GM12873 (cell line): ENCODE measurements at regions not wholly inside any gene's neighbourhood (a gene's known extent, or its start where the extent isn't known, plus 50 kb on each side); places are given as distances from the start of the nearest gene placed in this dataset.

Experiments
- TF ChIP-seq, protein P1 (sequence below): IDR thresholded peaks from 2 replicates; pipeline ENCODE4 v1.5.1; 2012; ENCODE audit warnings: low read depth, mild to moderate bottlenecking, moderate library complexity, low read length, control low read depth; ENCODE audit not compliant: insufficient read depth; ENCODE audit errors: missing control alignments

DNA sequence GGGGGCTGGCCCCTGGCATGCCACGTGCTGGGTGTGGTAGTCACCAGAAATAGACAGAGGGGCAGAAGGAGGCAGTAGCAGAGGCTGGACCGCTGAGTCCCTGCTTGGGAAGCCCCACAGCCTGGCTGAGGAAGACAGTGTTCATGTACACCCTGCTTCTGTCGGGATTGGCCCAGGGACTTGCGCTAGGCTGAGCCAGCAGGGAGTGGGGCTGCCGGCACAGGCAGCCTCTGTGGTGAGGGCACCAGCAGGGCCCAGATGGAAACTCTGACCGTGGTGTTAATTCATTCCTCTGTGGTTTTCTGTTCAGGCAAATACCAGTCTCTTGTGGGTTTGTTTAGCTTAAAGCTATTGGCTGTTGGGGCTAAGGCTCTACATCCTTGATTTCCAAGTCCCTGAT is 108.6 kb upstream of the RAD23B start:
- TF ChIP-seq, protein P1, sequence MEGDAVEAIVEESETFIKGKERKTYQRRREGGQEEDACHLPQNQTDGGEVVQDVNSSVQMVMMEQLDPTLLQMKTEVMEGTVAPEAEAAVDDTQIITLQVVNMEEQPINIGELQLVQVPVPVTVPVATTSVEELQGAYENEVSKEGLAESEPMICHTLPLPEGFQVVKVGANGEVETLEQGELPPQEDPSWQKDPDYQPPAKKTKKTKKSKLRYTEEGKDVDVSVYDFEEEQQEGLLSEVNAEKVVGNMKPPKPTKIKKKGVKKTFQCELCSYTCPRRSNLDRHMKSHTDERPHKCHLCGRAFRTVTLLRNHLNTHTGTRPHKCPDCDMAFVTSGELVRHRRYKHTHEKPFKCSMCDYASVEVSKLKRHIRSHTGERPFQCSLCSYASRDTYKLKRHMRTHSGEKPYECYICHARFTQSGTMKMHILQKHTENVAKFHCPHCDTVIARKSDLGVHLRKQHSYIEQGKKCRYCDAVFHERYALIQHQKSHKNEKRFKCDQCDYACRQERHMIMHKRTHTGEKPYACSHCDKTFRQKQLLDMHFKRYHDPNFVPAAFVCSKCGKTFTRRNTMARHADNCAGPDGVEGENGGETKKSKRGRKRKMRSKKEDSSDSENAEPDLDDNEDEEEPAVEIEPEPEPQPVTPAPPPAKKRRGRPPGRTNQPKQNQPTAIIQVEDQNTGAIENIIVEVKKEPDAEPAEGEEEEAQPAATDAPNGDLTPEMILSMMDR, result no peak

DNA sequence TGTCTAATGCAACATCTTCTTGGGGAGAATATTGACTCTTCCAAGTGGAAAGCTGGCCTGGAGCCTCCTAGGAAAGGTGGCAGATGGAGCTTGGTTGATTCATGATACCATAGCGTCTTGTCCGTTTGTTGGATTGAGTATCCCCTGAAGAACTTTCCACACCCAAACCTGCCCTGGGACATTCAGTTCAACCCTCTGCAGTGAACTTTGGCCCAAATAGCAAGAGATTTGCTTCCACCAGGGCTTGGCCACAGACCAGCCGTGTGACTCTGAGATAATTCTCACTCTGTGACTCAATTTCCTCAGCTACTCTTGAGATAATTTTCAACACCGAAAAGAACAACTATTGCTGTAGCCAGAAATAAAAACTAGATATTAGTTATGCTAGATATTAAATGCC is 108.0 kb upstream of the RAD23B start:
- TF ChIP-seq, protein P1, result no peak

DNA sequence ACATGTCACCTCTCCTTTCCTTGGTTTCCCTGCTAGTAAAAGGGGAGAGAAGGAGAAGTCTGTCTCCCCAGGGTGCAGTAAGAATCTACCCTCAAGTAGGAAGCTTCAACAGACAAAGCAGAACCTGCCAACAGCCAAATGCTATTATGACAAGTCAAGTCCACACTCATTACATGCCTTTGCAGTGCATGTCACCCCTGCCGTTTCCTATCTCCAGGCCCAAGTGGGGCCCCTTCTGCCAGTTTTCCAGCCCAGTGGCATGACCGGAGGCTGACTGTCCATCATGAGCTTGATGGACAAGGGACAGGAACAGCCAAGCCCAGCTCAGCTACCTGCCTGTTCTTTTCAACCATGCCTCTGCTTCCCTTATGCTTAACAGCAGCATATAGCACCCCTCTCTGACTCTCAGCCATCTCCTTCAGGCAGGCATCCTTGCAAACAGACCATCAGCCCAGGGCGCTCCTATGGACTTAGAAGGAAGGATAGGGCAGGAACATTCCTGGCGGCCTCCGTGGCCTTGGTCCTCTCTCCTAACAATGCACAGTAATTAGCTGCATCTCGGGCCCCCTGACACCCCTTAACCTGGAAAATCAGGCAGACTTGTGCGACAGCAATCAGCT is 107.2 kb upstream of the RAD23B start:
- TF ChIP-seq, protein P1, result no peak

DNA sequence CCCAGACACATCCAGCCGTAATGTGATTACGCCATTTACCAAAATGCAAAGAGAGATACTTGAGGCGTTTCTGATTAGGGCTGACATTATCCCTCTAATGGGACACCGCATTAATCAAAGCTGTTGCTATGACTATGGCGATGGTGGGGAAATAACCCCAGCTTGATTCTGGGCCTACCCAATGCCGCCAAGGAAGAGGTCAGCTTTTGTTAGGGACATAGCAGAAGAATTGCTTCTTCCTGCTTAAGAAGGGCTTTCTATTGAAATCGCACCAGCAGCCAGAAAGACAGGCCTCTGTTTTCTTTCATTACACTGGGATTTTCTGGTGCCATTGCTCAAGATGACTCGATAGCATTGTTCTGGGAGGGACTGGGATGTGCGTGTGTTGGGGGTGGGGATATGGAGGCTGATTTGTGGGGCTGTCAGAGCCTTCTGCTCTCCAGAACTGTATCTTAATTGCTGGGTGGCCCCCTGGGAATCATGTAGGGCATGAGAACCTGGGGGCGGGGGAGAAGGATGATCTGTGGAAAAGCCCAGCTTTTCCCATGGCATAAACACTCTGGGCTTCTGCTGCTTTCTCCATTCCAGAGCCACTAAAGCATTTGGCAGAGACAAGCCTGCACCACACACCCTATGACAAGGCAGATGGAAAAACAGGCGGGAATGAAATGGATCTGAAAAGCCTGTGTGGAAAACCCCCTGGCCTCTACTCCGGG is 106.5 kb upstream of the RAD23B start:
- TF ChIP-seq, protein P1, result no peak

DNA sequence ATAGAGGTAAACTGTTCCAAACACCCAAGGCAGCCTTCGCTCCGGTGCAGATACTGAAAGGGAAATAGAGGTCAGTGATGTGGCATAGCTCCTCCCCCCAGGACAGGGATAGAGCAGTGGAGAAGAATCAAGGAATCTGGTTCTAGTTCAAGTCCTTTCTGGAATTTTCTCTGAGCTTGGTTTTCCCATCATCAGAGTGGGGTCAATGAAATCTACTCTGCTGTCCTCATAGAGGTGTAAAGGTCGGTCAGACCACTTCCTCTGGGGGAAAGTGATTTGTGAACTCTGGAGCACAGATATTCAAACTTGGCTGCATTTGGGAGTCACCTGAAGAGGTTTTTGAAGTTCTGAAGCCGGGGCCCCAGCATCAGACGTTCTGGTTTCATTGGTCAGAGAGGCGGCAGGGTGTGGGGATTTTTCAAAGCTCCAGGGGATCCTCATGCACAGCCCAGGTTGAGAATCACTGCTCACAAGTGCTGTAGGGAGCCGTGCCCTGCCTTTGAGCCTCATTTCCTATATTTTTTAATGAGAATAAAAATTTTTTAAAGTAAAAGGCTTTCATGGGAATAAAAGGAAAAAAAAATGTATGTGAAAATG is 105.7 kb upstream of the RAD23B start:
- TF ChIP-seq, protein P1, result no peak

DNA sequence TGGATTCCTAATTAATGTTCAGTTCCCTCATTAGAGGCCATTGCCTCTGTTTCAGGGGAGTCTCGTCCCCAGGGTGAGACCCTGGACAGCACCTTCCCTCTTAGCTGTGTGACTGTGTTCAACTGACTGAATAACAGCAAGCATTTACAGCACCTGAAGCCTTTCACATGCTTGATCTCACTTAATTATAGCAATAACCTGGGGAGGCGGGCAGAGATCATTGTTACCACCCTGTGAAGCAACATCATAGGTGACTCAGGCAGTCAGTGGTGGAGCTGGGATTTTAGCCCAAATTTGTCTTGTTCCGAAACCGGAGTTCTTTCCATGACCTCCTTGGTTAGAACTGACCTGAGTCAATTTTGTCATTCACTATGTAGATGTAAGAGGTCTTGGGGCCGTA is 105.2 kb upstream of the RAD23B start:
- TF ChIP-seq, protein P1, result no peak

DNA sequence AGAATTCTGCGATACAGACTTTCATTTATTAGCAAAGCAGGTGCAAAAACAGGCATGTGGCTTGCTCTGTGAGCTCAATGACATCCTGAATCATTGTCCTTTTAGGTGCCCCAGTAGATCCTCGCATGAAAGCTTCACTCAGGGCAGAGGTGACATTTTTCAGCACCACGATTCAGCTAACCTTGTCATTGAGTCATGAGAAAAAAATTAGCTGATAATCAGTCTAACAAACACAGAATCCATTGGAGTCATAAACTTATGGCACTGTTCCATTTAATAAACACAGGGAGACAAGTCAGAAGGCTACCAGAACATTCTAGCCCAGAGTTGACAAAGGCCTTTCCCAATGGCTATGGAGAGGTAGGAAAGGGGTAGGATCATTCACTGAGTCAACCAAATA is 104.8 kb upstream of the RAD23B start:
- TF ChIP-seq, protein P1, result no peak
